Prostate gland (tissue), 2 donors: ENCODE measurements at regions not wholly inside any gene's neighbourhood (a gene's known extent, or its start where the extent isn't known, plus 50 kb on each side); places are given as distances from the start of the nearest gene placed in this dataset.
"Not testable (repeated sequence)": the region's sequence is repeated elsewhere in the genome, so short reads cannot be mapped to it uniquely, and the experiment has no call there.

ENCODE experiments used
- POLR2AphosphoS5 ChIP-seq: sonication (generic); formaldehyde crosslinking; IDR thresholded peaks from one replicate; pipeline ENCODE4 v1.6.1; 2017; ENCODE audit warnings: antibody characterized with exemption
- TF ChIP-seq, protein P1 (sequence below), 4 experiments: fragments of 200-600 bp in 2 of 4; fragments of 450-650 bp in 2 of 4; sonication (generic) in 2 of 4; IDR thresholded peaks; 1 replicate in 3 of 4; 2 replicates in 1 of 4; pipeline ENCODE4 v1.5.1; 2016 to 2019; ENCODE audit warnings: antibody characterized with exemption in 4 of 4, mild to moderate bottlenecking in 2 of 4, moderate library complexity in 2 of 4

DNA sequence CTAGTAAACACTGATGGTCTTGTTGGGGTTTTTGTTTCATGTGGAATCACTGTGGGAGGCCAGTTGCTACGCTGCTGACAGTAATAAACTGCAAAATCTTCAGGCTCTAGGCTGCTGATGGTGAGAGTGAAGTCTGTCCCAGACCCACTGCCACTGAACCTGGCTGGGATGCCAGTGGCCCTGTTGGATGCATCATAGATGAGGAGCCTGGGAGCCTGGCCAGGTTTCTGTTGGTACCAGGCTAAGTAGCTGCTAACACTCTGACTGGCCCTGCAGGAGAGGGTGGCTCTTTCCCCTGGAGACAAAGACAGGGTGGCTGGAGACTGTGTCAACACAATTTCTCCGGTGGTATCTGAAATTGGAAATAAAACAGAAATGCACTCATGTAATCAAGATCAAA lies 335.6 kb downstream of the RPIA start:
- TF ChIP-seq, protein P1, sequence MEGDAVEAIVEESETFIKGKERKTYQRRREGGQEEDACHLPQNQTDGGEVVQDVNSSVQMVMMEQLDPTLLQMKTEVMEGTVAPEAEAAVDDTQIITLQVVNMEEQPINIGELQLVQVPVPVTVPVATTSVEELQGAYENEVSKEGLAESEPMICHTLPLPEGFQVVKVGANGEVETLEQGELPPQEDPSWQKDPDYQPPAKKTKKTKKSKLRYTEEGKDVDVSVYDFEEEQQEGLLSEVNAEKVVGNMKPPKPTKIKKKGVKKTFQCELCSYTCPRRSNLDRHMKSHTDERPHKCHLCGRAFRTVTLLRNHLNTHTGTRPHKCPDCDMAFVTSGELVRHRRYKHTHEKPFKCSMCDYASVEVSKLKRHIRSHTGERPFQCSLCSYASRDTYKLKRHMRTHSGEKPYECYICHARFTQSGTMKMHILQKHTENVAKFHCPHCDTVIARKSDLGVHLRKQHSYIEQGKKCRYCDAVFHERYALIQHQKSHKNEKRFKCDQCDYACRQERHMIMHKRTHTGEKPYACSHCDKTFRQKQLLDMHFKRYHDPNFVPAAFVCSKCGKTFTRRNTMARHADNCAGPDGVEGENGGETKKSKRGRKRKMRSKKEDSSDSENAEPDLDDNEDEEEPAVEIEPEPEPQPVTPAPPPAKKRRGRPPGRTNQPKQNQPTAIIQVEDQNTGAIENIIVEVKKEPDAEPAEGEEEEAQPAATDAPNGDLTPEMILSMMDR (IDR thresholded peaks at IDR 0.05), result not testable (repeated sequence)
- not testable (repeated sequence) for TF ChIP-seq POLR2AphosphoS5
